GM21576 (cell line): ENCODE measurements at regions not wholly inside any gene's neighbourhood (a gene's known extent, or its start where the extent isn't known, plus 50 kb on each side); places are given as distances from the start of the nearest gene placed in this dataset.
"Not testable (repeated sequence)": the region's sequence is repeated elsewhere in the genome, so short reads cannot be mapped to it uniquely, and the experiment has no call there.

Experiments used
- ATAC-seq: cut with Tn5 transposase; IDR thresholded peaks from one replicate; pipeline ENCODE4 v1.9.1; 2021; ENCODE audit warnings: mild to moderate bottlenecking, moderate library complexity; ENCODE audit not compliant: unreplicated experiment

GRCh38 chr3:61442696-61443095 lies 118.7 kb upstream of the PTPRG start:
- no peak for ATAC-seq

- ATAC-seq: no peak
These were observed 117.5 kb upstream of the PTPRG start for GRCh38 chr3:61443886-61444285.

DNA sequence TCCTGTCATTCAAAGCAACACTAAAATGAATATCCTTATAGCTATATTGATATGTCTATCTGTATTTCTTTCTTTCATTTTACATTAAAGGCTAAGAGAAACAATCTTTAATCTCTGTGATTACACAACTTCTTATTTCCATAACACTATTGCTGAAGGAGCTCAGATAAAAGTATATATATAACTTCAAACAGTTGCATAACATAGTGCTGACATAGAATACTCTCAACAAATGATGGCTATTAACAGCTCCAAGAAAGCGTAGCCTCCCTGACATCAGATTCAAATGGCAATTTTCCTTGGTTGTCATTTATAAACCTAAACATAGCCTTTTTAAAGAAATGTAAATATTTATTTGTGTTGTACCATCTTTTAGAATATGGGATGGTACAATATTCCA lies 116.6 kb upstream of the PTPRG start:
- ATAC-seq: no peak

- ATAC-seq: no peak
These were observed 115.4 kb upstream of the PTPRG start for GRCh38 chr3:61445924-61446323.

DNA sequence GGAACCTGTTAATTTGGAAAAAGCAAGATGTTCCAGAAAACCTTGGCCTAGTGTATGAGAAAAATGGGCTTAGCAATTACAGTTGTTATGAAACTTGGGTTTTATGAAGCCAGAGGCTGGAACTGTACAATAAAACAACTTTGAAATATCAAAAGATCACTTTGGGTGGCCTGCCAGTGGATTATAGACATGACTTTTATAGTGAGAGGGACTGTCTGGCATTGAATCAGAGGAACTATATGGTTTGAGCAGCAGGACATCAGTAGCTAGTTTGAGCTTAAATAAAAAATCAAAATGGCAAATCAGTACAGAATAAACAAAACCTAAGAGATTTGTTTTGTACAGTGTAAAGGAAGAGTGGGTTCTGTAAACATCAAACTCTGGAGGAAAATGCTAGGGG lies 115.0 kb upstream of the PTPRG start:
- no peak for ATAC-seq

- ATAC-seq: no peak
These were observed 113.0 kb upstream of the PTPRG start for GRCh38 chr3:61448378-61448777.

- no peak for ATAC-seq
These were observed 111.9 kb upstream of the PTPRG start for GRCh38 chr3:61449327-61450040.

DNA sequence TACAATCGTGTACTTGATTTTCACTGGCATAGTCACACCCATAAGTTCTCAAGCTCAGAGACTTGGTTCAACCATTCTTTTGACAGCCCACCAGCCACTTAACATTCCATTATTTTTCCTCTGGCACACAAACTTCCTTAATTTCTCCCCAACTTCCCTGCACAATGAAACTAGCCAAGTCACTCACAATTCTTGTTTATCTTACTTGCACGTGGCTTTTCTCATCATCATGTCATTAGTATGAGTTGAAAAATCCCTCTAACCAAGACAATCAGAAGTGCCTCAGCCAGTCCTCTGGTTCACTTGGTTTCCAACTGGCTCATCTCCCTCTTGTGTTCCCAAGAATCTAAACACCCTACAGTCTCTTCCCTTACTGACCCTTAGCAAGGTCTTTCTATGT lies 110.5 kb upstream of the PTPRG start:
- no peak for ATAC-seq

DNA sequence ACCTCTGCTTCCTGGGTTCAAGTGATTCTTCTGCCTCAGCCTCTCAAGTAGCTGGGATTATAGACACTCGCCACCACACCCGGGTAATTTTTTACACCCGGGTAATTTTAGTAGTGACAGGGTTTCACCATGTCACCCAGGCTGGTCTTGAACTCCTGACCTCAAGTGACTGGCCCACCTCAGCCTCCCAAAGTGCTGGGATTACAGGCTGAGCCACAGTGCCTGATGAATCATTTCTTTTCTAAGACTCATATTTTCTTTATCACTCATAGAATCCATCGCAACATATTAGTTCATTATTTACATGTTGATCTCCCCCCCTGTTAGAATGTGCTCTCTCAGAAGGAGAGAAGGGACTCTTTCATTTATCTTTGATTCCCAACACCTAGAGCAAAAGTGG lies 109.5 kb upstream of the PTPRG start:
- no peak for ATAC-seq

DNA sequence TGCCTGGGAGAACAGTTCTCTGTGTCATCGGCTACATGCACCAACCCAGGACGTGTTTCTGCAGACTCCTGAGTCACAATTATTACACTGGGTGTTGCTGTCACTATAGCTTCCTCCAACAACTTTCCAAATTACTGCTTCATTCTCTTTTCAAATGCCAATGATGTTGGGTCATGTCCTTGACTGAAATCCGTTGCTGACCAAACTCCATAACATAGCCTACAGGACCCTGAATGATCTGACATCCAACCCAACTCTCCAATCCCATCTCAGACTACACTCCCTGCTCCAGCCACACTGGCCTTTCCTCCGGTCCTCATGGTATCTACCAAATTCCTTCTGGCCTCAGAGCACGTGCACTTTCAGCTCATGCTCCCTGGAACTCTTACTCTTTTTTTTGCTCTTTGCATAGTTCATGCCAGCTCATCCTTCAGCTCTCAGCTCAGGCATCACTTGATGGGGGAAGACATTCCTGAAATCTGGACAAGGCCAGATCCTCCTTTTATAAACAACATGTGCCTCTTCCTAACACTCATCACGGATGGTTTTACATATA lies 108.8 kb upstream of the PTPRG start:
- no peak for ATAC-seq

DNA sequence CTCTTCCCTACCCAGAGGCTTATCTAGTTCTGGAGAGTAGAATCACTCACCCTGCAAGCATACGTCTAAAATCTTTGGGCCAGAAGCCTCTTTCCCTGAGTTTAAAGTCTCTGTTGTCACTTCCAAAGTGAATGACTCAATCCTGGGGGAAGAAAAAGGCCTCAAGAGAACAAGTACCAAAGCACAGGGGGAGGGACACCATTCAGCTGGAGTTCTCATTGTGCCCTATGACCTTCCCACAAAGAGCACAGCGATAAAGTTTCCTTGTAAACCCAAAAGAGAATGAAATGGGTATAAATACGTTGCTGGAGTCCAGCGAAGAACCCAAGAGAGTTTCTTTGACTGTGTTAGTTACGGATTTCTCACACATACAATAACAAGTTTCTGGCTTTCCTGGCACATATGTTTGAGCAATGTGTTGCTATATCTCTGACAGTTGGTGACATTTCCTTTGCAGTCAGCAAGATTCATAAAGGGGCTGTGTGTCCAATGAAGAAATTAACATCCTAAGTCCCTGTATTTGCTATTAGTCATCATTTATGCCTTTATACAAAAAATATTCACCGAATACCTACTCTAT lies 107.3 kb upstream of the PTPRG start:
- no peak for ATAC-seq

GRCh38 chr3:61454801-61455200 lies 106.6 kb upstream of the PTPRG start:
- no peak for ATAC-seq

GRCh38 chr3:61460636-61461035 lies 100.7 kb upstream of the PTPRG start:
- no peak for ATAC-seq

DNA sequence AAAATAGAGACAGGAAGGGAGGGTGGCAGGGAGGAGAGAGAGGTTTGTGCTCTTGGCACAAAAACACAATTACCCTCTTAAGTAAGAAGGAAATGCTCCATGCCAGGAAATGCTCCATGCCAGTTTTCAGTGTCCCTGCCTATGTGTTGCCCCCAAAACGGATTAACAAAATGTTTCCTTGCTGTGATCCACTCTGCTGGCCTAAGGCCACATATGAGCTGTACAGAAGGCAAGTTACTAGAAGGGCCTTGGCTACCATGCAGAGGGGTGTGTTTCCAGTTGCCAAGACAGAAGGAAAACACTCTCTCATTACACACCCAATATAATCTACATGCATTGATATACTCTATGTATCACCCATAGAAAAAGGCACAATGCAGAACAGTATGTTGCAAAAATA lies 98.2 kb upstream of the PTPRG start:
- ATAC-seq: no peak

GRCh38 chr3:61464518-61465140 lies 96.7 kb upstream of the PTPRG start:
- ATAC-seq: no peak

- ATAC-seq: no peak
These were observed 95.0 kb upstream of the PTPRG start for GRCh38 chr3:61466357-61466756.

- no peak for ATAC-seq
These were observed 77.4 kb upstream of the PTPRG start for GRCh38 chr3:61483997-61484396.

- no peak for ATAC-seq
These were observed 68.0 kb upstream of the PTPRG start for GRCh38 chr3:61493339-61493738.

DNA sequence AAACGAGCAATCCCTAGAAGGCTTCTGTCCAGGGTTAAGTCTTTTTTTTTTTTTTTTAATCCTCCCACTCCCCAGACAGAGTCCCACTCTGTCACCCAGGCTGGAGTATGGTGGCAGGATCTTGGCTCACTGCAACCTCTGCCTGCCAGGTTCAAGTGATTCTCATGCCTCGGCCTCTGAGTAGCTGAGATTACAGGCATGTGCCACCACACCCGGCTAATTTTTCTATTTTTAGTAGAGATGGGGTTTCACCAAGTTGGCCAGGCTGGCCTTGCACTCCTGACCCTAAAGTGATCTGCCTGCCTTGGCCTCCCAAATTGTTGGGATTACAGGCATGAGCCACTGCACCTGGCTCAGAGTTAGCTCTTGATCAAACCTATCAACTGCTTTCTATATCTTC lies 67.1 kb upstream of the PTPRG start:
- ATAC-seq: not testable (repeated sequence)

DNA sequence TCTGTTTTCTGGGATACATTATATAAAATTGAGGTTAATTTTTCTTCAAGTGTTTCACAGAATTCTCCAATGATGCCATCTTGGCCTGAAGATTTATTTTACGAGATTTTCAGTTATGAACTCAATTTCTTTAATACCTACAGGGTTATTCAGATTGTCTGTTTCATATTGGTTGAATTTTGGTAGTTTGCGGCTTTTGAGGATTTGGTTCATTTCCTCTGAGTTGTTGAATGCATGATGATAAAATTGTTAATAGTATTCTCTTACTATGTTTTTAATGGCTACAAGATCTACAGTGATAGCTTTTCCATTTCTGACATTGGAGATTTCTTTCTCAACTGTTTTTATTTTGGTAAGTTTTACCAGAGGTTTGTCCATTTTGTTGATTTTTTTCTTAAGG lies 63.9 kb upstream of the PTPRG start:
- ATAC-seq: no peak

- ATAC-seq: no peak
These were observed 56.2 kb upstream of the PTPRG start for GRCh38 chr3:61505197-61505596.

- ATAC-seq: no peak
These were observed 53.4 kb upstream of the PTPRG start for GRCh38 chr3:61507946-61508345.
